Naive thymus-derived CD4-positive, alpha-beta T cell (primary cell): ENCODE measurements at regions not wholly inside any gene's neighbourhood (a gene's known extent, or its start where the extent isn't known, plus 50 kb on each side); places are given as distances from the start of the nearest gene placed in this dataset.
"Not testable (repeated sequence)": the region's sequence is repeated elsewhere in the genome, so short reads cannot be mapped to it uniquely, and the experiment has no call there.

Experiments used
- ATAC-seq: fragments of 150-1000 bp; cut with Tn5 transposase; 2 replicates; pipeline ENCODE4 v1.10.0; 2021; ENCODE audit warnings: mild to moderate bottlenecking, moderate library complexity
- CTCF ChIA-PET: fragments of 350-600 bp; sonication (Branson Sonifier 250); formaldehyde crosslinking; loops from one replicate; lab custom pipeline; 2021; ENCODE audit warnings: antibody characterized with exemption; lab: Charles Lee
- POLR2A ChIA-PET: fragments of 350-600 bp; sonication (Branson Sonifier 250); formaldehyde crosslinking; loops from one replicate; lab custom pipeline; 2021; ENCODE audit warnings: antibody characterized with exemption, inconsistent platforms; lab: Charles Lee
- DNase-seq, 9 donors: peaks; one replicate each; pipeline versions ENCODE4 v3.0.0 to v3.0.0-alpha.2; 2020 to 2022; ENCODE audit warnings: mixed read lengths in 1 of 9
- H3K27ac ChIP-seq: one replicate; pipeline ENCODE4 v1.7.0; 2013; ENCODE audit warnings: mild to moderate bottlenecking, low read depth, low read length, moderate library complexity
- H3K27me3 ChIP-seq, 2 donors: one replicate each; pipeline ENCODE4 v1.7.0; 2013; ENCODE audit warnings: low read length in 2 of 2, mild to moderate bottlenecking in 2 of 2, moderate library complexity in 2 of 2; ENCODE audit not compliant: control insufficient read depth in 2 of 2, insufficient read depth in 2 of 2
- H3K36me3 ChIP-seq, 3 experiments: 1 replicate in 2 of 3; 2 replicates in 1 of 3; pipeline ENCODE4 v1.7.0; 2013; ENCODE audit warnings: low read length in 3 of 3, mild to moderate bottlenecking in 3 of 3, moderate library complexity in 1 of 3; ENCODE audit not compliant: insufficient read depth in 3 of 3, control insufficient read depth in 2 of 3
- H3K4me1 ChIP-seq, 2 donors: one replicate each; pipeline ENCODE4 v1.7.0; 2013; ENCODE audit warnings: low read length in 2 of 2, mild to moderate bottlenecking in 2 of 2, moderate library complexity in 1 of 2; ENCODE audit not compliant: control insufficient read depth in 2 of 2, insufficient read depth in 2 of 2
- H3K4me3 ChIP-seq: 2 replicates; pipeline ENCODE4 v1.7.0; 2013; ENCODE audit warnings: mild to moderate bottlenecking, low read length
- H3K9me3 ChIP-seq, 3 experiments: 1 replicate in 2 of 3; 2 replicates in 1 of 3; pipeline ENCODE4 v1.7.0; 2013; ENCODE audit warnings: low read length in 3 of 3; ENCODE audit not compliant: control insufficient read depth in 2 of 3
- H3K27ac Mint-ChIP-seq, 9 donors: one replicate each; pipeline ENCODE4 v1.8.0; 2020 to 2022; ENCODE audit warnings: mixed read lengths in 9 of 9, mild to moderate bottlenecking in 8 of 9, moderate library complexity in 5 of 9, inconsistent platforms in 2 of 9
- H3K27me3 Mint-ChIP-seq, 5 donors: one replicate each; pipeline ENCODE4 v1.8.0; 2021 to 2022; ENCODE audit warnings: mixed read lengths in 5 of 5, mild to moderate bottlenecking in 1 of 5
- H3K36me3 Mint-ChIP-seq, 5 donors: one replicate each; pipeline ENCODE4 v1.8.0; 2020 to 2022; ENCODE audit warnings: mixed read lengths in 5 of 5, mild to moderate bottlenecking in 3 of 5, inconsistent platforms in 1 of 5
- H3K4me1 Mint-ChIP-seq, 7 donors: one replicate each; pipeline ENCODE4 v1.8.0; 2020 to 2022; ENCODE audit warnings: mixed read lengths in 7 of 7, mild to moderate bottlenecking in 3 of 7, inconsistent platforms in 1 of 7
- H3K4me3 Mint-ChIP-seq, 10 donors: one replicate each; pipeline ENCODE4 v1.8.0; 2020 to 2022; ENCODE audit warnings: mild to moderate bottlenecking in 10 of 10, mixed read lengths in 10 of 10, moderate library complexity in 6 of 10, inconsistent platforms in 2 of 10
- H3K9me3 Mint-ChIP-seq, 11 donors: one replicate each; pipeline ENCODE4 v1.8.0; 2020 to 2022; ENCODE audit warnings: mixed read lengths in 11 of 11, mild to moderate bottlenecking in 4 of 11, inconsistent platforms in 1 of 11, moderate library complexity in 1 of 11
- intact Hi-C, 2 donors: fragments of 100-400 bp; cut with micrococcal nuclease; formaldehyde crosslinking; loops; one replicate each; pipeline ENCODE4 v1.15.1; 2023

DNA sequence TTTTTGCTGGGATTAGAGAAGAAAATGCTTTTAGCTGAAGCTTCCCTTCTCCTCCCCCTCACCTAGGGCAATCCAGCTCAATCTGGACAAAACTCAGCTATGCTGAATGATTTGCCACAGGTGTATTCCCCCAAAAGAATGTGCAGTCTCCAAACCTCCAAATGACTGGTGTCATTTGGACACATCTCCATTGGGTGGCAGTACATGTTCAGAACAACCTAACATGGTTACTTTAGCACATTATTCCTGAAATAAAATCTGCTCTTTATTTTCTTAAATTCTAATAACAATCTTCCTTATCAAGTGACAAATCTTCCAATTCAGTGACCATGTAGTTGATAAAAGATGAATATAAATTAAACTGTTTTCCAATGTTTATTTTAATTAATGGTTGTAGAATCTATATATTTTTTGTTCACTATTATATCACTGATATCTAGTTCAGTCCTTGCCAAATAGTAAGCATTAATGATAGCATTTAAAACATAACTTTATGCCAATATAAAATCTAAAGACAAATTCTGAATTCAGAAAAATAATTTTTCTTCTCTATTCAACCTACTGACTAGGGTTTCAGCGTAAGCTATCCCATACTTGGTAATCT is 61.3 kb upstream of the MOCS2 start:
- intact Hi-C loops: loop anchor here (1.0 to 5.0 kb wide), 4 partner anchors 1047 to 1246 kb away; no protein-coding TSS in a partner anchor

DNA sequence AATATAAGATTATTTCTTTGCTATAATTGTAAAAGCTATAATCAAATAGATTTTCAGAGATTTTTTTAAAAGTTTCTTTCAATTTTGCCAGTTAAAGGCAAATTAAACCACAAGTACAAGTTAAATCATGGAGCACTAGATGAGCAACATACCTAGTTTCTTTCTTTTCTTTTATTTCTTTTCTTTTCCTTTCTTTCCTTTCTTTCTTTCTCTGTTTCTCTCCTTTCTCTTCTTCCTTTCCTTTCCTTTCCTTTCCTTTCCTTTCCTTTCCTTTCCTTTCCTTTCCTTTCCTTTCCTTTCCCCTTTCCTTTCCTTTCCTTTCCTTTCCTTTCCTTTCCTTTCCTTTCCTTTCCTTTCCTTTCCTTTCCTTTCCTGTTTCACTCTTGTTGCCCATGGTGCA is 62.5 kb upstream of the MOCS2 start:
- H3K4me3 Mint-ChIP-seq, H3K27me3 ChIP-seq, H3K4me1 Mint-ChIP-seq, H3K27ac Mint-ChIP-seq, DNase-seq, CTCF ChIA-PET, ATAC-seq, H3K9me3 Mint-ChIP-seq, H3K9me3 ChIP-seq, H3K4me3 ChIP-seq, H3K27ac ChIP-seq, H3K36me3 Mint-ChIP-seq, H3K4me1 ChIP-seq, H3K36me3 ChIP-seq, POLR2A ChIA-PET: not testable (repeated sequence)
- intact Hi-C loops: loop anchor here (2.0 to 5.0 kb wide), 2 partner anchors 1060 to 1317 kb away; no protein-coding TSS in a partner anchor
- H3K27me3 Mint-ChIP-seq: peaks cover 0 to 37% (median 20%) of the 10 kb centered on the region in 5 donors

More for the DNA sequence above, 61.3 kb upstream of the MOCS2 start:
- no peaks in the 10 kb centered on the region for H3K27me3 ChIP-seq
- Mint-ChIP-seq H3K4me3 (no peak overlapping the region), H3K27ac (no peak overlapping the region), H3K27me3 (peaks cover 0 to 33% (median 24%) of the 10 kb centered on the region in 5 donors), H3K4me1 (no peaks in the 10 kb centered on the region), H3K36me3 (no peaks in the 10 kb centered on the region), H3K9me3 (peaks cover 0 to 7% (median 3%) of the 10 kb centered on the region in 11 donors)
- DNase-seq (peak in 2 of 9 donors; percentile 3 to 22), ATAC-seq (no peak)
- H3K4me3 ChIP-seq: no peak overlapping the region
- H3K4me1 ChIP-seq: no peaks in the 10 kb centered on the region
- CTCF ChIA-PET: interaction anchor here (1.0 to 1.2 kb wide), 2 partner anchors 259 to 1058 kb away, joined by 3 to 6 read pairs; no protein-coding TSS in a partner anchor
- no peak overlapping the region for H3K27ac ChIP-seq
- H3K9me3 ChIP-seq: no peaks in the 10 kb centered on the region
- H3K36me3 ChIP-seq: no peaks in the 10 kb centered on the region
- POLR2A ChIA-PET: no interaction called here

- POLR2A ChIA-PET: no interaction called here
- Histone ChIP-seq H3K27me3 (no peaks in the 10 kb centered on the region), H3K4me3 (no peak overlapping the region), H3K36me3 (no peaks in the 10 kb centered on the region), H3K27ac (no peak overlapping the region), H3K9me3 (no peaks in the 10 kb centered on the region), H3K4me1 (no peaks in the 10 kb centered on the region)
- Mint-ChIP-seq H3K9me3 (peaks cover 0 to 7% (median 3%) of the 10 kb centered on the region in 11 donors), H3K27me3 (peaks cover 0 to 31% (median 19%) of the 10 kb centered on the region in 5 donors), H3K36me3 (no peaks in the 10 kb centered on the region), H3K4me3 (no peak overlapping the region), H3K27ac (no peak overlapping the region), H3K4me1 (no peaks in the 10 kb centered on the region)
- intact Hi-C loops: loop anchor here (2.0 to 5.0 kb wide), 2 partner anchors 1060 to 1316 kb away; no protein-coding TSS in a partner anchor
- no peak for DNase-seq
- CTCF ChIA-PET: no interaction called here
- no peak for ATAC-seq
Observed at GRCh38 chr5:53172630-53173029, 63.1 kb upstream of the MOCS2 start.

GRCh38 chr5:53173083-53173482 is 63.5 kb upstream of the MOCS2 start:
- ChIA-PET POLR2A (no interaction called here), CTCF (no interaction called here)
- Histone ChIP-seq H3K27ac (no peak overlapping the region), H3K4me1 (no peaks in the 10 kb centered on the region), H3K36me3 (no peaks in the 10 kb centered on the region), H3K27me3 (no peaks in the 10 kb centered on the region), H3K9me3 (no peaks in the 10 kb centered on the region), H3K4me3 (no peak overlapping the region)
- Mint-ChIP-seq H3K9me3 (peaks cover 0 to 7% (median 3%) of the 10 kb centered on the region in 11 donors), H3K4me3 (no peak overlapping the region), H3K4me1 (no peaks in the 10 kb centered on the region), H3K36me3 (no peaks in the 10 kb centered on the region), H3K27me3 (peaks cover 0 to 28% (median 14%) of the 10 kb centered on the region in 5 donors), H3K27ac (no peak overlapping the region)
- DNase-seq (no peak), ATAC-seq (no peak)
- intact Hi-C loops: loop anchor here (2.0 to 5.0 kb wide), 2 partner anchors 1059 to 1316 kb away; no protein-coding TSS in a partner anchor

GRCh38 chr5:53178830-53179229 is 69.3 kb upstream of the MOCS2 start:
- Histone ChIP-seq H3K4me3 (no peak overlapping the region), H3K9me3 (no peaks in the 10 kb centered on the region), H3K27ac (no peak overlapping the region), H3K27me3 (no peaks in the 10 kb centered on the region), H3K4me1 (no peaks in the 10 kb centered on the region), H3K36me3 (no peaks in the 10 kb centered on the region)
- Mint-ChIP-seq H3K4me3 (no peak overlapping the region), H3K9me3 (peaks cover 0 to 7% (median 3%) of the 10 kb centered on the region in 11 donors), H3K36me3 (no peaks in the 10 kb centered on the region), H3K27ac (no peak overlapping the region), H3K4me1 (peaks cover 0 to 14% (median 11%) of the 10 kb centered on the region in 7 donors), H3K27me3 (peaks cover 0 to 20% (median 4%) of the 10 kb centered on the region in 5 donors)
- intact Hi-C loops: no loop called here
- ATAC-seq (no peak), DNase-seq (no peak)
- ChIA-PET CTCF (no interaction called here), POLR2A (no interaction called here)

GRCh38 chr5:53179691-53180090 is 70.1 kb upstream of the MOCS2 start:
- Mint-ChIP-seq H3K36me3 (no peaks in the 10 kb centered on the region), H3K27me3 (peaks cover 0 to 15% (median 4%) of the 10 kb centered on the region in 5 donors), H3K27ac (no peak overlapping the region), H3K9me3 (peaks cover 0 to 5% (median 3%) of the 10 kb centered on the region in 11 donors), H3K4me3 (no peak overlapping the region), H3K4me1 (peaks cover 0 to 14% (median 11%) of the 10 kb centered on the region in 7 donors)
- Histone ChIP-seq H3K9me3 (no peaks in the 10 kb centered on the region), H3K27ac (no peak overlapping the region), H3K36me3 (no peaks in the 10 kb centered on the region), H3K4me1 (no peaks in the 10 kb centered on the region), H3K4me3 (no peak overlapping the region), H3K27me3 (no peaks in the 10 kb centered on the region)
- POLR2A ChIA-PET: no interaction called here
- intact Hi-C loops: no loop called here
- ATAC-seq (no peak), DNase-seq (no peak)
- CTCF ChIA-PET: no interaction called here

GRCh38 chr5:53180538-53180937 is 71.0 kb upstream of the MOCS2 start:
- peak; percentile 24 for ATAC-seq
- peaks cover 0 to 14% (median 11%) of the 10 kb centered on the region in 7 donors for H3K4me1 Mint-ChIP-seq
- POLR2A ChIA-PET: no interaction called here
- peaks cover 0 to 5% (median 0%) of the 10 kb centered on the region in 11 donors for H3K9me3 Mint-ChIP-seq
- CTCF ChIA-PET: no interaction called here
- no peaks in the 10 kb centered on the region for H3K36me3 Mint-ChIP-seq
- no peak for DNase-seq
- peaks cover 0 to 10% (median 0%) of the 10 kb centered on the region in 5 donors for H3K27me3 Mint-ChIP-seq
- H3K27ac ChIP-seq: no peak overlapping the region
- intact Hi-C loops: no loop called here
- H3K4me3 ChIP-seq: no peak overlapping the region
- no peaks in the 10 kb centered on the region for H3K4me1 ChIP-seq
- no peaks in the 10 kb centered on the region for H3K36me3 ChIP-seq
- no peaks in the 10 kb centered on the region for H3K9me3 ChIP-seq
- peak overlapping the region in 1 of 9 donors; percentile 14 for H3K27ac Mint-ChIP-seq
- H3K4me3 Mint-ChIP-seq: no peak overlapping the region
- no peaks in the 10 kb centered on the region for H3K27me3 ChIP-seq
